Colonic mucosa (tissue), 4 donors: ENCODE measurements at regions not wholly inside any gene's neighbourhood (a gene's known extent, or its start where the extent isn't known, plus 50 kb on each side); places are given as distances from the start of the nearest gene placed in this dataset.

Experiments used
- DNase-seq: peaks from one replicate; pipeline ENCODE4 v3.0.0-alpha.2; 2020
- H3K27ac ChIP-seq: fragments of 200-600 bp; one replicate; pipeline ENCODE4 v1.8.0; 2021
- H3K27me3 ChIP-seq: fragments of 200-600 bp; one replicate; pipeline ENCODE4 v1.8.0; 2021
- H3K36me3 ChIP-seq: fragments of 200-600 bp; one replicate; pipeline ENCODE4 v1.8.0; 2021
- H3K4me1 ChIP-seq: fragments of 200-600 bp; one replicate; pipeline ENCODE4 v1.8.0; 2021; ENCODE audit warnings: mild to moderate bottlenecking
- H3K4me3 ChIP-seq: fragments of 200-600 bp; one replicate; pipeline ENCODE4 v1.8.0; 2021
- H3K9ac ChIP-seq, 2 donors: one replicate each; pipeline ENCODE4 v1.7.0; 2013; ENCODE audit warnings: control low read depth in 2 of 2, low read depth in 2 of 2, low read length in 2 of 2
- H3K9me3 ChIP-seq: fragments of 200-600 bp; one replicate; pipeline ENCODE4 v1.8.0; 2021
- intact Hi-C: fragments of 100-400 bp; cut with DNase I; formaldehyde crosslinking; loops from one replicate; pipeline ENCODE4 v1.14.1; 2022
- TF ChIP-seq, protein P1 (sequence below): fragments of 200-600 bp; IDR thresholded peaks from one replicate; pipeline ENCODE4 v1.8.0; 2022; ENCODE audit warnings: antibody characterized with exemption, mild to moderate bottlenecking
- donor health status: healthy.
- donor health status: DM: no; HTN: no; CAD: no.
- donor health status: DM: no; HTN: no; CAD: no.

DNA sequence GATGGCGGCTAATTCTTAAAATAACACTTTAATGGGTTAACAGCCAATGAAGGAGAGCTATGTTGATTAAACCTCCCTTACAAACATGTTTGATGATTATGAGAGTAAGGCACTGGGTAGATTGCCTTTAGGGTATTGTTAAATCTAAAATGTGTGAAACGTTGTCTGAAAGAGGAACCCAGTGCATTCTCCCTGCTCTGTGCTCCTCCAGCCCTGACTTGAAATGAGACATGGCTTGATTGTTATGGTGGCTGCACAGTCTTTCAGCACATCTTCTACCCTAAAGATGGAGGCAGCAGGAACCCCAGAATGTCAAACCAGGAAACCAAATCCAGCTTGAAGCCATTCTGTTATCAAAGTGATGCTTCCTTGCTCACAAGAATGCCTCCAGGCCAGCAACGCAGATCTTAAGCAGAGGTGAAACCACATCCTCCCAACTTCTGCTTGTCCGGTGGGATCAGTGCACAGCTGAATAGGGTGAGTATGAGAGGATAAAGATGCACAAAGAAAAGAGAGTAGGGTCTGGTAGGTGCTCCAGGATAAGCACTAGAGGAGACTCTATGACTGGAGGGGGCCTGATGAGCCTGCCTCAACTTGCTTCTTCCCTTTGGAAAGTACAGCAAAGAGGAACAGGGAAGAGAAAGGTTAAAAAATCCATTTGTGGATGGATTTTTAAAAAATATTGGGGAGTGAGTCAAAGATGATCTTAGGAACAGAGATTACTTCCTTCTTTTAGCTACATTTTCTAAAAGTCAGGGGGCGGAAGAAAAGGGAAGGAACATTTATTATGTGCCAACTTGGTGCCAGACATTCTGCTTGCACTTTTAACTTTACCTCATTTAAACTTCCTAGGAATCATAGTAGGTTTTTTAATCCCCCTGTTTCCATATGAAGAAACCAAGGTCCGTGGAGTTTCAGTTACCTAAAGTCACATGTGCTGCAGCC lies 523.0 kb downstream of the TXNL1 start:
- intact Hi-C loops = no loop called here

DNA sequence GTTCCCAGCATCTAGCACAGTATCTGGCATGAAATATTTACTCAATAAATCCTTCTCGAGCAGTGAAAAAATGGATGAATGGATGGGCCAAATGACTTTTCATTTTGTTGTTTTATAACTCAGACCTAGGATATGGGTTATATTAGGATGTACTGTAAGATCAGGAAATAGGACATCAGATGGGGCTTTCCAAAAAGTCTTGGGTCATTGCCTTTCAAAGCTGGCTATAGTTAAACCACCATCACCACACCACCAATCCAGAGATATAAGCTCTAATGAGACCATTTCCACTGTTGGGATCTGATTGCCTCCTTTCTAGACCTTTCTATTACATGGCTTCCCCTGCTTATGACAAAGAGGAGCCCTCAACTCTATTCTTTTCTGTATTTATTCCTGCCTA lies 525.0 kb upstream of the TCF4 start:
- Histone ChIP-seq H3K9ac (no peak overlapping the region), H3K36me3 (no peaks in the 10 kb centered on the region), H3K4me3 (no peak overlapping the region), H3K27me3 (no peaks in the 10 kb centered on the region), H3K9me3 (no peaks in the 10 kb centered on the region), H3K4me1 (no peaks in the 10 kb centered on the region), H3K27ac (no peak overlapping the region)
- intact Hi-C loops = no loop called here
- no peak for DNase-seq
- TF ChIP-seq, protein P1, sequence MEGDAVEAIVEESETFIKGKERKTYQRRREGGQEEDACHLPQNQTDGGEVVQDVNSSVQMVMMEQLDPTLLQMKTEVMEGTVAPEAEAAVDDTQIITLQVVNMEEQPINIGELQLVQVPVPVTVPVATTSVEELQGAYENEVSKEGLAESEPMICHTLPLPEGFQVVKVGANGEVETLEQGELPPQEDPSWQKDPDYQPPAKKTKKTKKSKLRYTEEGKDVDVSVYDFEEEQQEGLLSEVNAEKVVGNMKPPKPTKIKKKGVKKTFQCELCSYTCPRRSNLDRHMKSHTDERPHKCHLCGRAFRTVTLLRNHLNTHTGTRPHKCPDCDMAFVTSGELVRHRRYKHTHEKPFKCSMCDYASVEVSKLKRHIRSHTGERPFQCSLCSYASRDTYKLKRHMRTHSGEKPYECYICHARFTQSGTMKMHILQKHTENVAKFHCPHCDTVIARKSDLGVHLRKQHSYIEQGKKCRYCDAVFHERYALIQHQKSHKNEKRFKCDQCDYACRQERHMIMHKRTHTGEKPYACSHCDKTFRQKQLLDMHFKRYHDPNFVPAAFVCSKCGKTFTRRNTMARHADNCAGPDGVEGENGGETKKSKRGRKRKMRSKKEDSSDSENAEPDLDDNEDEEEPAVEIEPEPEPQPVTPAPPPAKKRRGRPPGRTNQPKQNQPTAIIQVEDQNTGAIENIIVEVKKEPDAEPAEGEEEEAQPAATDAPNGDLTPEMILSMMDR = no peak

More for the DNA sequence above, 523.0 kb downstream of the TXNL1 start:
- Histone ChIP-seq H3K4me3 (no peak overlapping the region), H3K4me1 (no peaks in the 10 kb centered on the region), H3K9ac (no peak overlapping the region), H3K9me3 (no peaks in the 10 kb centered on the region), H3K36me3 (no peaks in the 10 kb centered on the region), H3K27ac (no peak overlapping the region), H3K27me3 (no peaks in the 10 kb centered on the region)
- no peak for DNase-seq
- TF ChIP-seq, protein P1 = no peak

DNA sequence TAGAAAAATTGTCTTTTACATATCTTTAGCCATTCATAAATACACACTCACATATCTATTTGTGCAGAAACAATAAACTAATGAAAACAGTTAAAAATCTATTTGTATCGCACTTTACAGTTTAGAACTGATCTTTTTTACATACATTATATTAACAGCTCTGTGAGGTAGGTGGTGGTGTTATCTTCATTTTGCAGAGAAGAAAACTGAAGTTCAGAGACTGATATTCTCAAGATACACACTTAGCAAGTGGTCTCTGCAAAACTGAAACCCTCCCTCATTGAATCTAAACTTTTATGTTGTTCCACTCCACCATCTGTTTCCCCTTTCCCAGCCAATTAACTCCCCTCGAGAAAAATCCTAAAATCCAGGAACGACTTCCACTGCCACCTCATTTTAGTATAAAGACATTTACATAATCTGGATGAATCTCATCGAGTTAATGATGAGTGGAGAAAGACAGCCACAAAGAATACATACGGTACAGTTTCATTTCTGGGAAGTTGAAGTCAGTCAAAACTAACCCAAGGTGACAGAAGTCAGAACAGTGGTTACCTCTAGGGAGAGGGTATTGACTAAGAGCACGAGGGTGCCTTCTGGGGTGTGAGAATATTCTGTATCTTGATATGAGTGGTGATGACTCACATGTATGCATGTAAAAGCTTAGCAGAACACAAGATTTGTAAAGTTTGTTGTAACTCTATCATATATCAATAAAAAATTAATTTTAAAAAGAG lies 524.2 kb upstream of the TCF4 start:
- intact Hi-C loops = no loop called here
- H3K36me3 ChIP-seq = no peaks in the 10 kb centered on the region
- TF ChIP-seq, protein P1 = no peak
- H3K27me3 ChIP-seq = no peaks in the 10 kb centered on the region
- H3K4me3 ChIP-seq = no peak overlapping the region
- no peak overlapping the region for H3K27ac ChIP-seq
- no peak for DNase-seq
- no peaks in the 10 kb centered on the region for H3K4me1 ChIP-seq
- no peak overlapping the region for H3K9ac ChIP-seq
- no peaks in the 10 kb centered on the region for H3K9me3 ChIP-seq

DNA sequence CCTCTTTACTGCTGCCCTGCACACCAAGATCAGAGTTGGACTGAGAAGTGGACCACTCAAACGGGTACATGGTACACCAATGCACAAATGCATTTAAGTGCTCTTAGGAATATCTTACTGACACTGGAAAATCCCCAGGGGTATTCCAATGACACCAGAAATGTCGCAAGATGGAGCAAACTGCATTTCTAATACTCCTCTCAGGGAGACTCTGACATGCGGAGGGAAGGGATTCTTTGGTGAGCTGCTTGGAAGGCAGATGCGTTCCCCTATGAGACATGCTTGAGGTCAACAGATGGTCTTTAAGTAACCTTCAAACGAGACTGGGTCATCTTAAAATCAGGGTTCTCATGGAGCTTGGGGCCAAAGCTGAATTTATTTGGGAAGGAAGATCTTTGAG lies 521.8 kb upstream of the TCF4 start:
- H3K36me3 ChIP-seq = no peaks in the 10 kb centered on the region
- H3K9ac ChIP-seq = no peak overlapping the region
- TF ChIP-seq, protein P1 = no peak
- DNase-seq = no peak
- no peaks in the 10 kb centered on the region for H3K4me1 ChIP-seq
- no peak overlapping the region for H3K4me3 ChIP-seq
- intact Hi-C loops = no loop called here
- no peaks in the 10 kb centered on the region for H3K9me3 ChIP-seq
- H3K27me3 ChIP-seq = no peaks in the 10 kb centered on the region
- no peak overlapping the region for H3K27ac ChIP-seq

DNA sequence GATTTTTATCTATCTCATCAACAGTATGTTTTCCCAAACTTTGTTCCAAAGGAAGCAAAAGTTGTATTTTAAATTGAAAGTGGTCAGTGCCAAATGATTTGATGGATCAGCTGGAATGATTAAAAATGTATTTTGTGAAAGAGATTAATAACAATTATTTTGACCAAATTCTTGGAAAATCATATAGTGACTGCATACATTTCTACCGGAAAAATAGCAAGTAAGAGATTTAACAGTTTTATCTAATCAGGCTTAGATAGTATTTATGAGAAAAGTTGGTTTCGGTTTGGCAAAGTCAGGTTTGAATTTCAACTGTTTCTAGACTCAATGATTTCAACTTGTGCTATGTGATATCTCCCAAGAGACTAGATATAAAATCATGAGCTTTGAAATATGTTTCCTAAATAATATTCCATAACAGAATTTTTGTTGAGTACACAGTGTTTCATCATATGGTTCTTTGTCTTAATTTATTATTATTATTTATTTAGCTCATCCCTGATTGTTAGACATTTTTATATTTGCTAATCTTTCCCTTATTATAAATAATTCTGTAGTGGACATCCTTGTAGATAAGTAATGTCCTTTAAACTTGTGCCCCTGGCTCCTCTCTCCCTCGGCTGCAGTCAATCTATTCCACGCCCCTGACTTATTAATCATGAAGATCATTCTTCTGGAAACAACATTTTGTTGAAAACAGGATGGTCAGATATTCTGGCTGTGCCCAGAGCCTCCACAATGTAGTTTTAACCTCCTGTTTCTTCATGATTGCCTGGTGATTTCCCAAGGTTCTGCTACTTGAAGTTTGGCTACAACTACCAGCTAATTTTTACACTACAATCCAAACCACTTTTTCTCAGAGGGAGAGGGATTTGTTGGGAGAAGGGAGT lies 520.7 kb upstream of the TCF4 start:
- Histone ChIP-seq H3K27me3 (no peaks in the 10 kb centered on the region), H3K9me3 (no peaks in the 10 kb centered on the region), H3K4me1 (no peaks in the 10 kb centered on the region), H3K36me3 (no peaks in the 10 kb centered on the region), H3K4me3 (no peak overlapping the region), H3K27ac (no peak overlapping the region), H3K9ac (no peak overlapping the region)
- no peak for DNase-seq
- intact Hi-C loops = no loop called here
- TF ChIP-seq, protein P1 = no peak
